ENCODE measurements at regions not wholly inside any gene's neighbourhood (a gene's known extent, or its start where the extent isn't known, plus 50 kb on each side); places are given as distances from the start of the nearest gene placed in this dataset.

DNA sequence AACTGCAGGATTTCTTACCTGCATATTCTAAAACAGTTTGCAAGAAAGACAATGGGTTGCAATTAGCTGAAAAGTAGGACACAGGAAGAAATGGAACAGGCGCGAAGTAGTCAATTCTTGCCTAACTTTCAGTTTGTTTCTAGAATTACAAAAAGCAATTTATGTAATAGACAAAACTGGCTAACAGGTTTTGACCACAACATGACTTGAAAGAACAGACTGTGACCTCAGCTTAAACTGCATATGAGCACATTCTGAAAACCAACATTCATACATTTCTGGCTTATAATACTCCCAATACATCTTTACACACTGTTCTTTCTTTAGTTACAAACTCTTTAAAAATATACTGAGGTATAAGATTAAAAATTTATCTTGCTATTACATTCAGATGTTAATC is 405.9 kb upstream of the B3GALT2 start:
- H3K27ac ChIP-seq (ENCODE audit: low read depth, low read length, poor library complexity, severe bottlenecking), result no peak overlapping the region
- peaks cover 17% of the 10 kb centered on the region for H3K4me1 ChIP-seq (ENCODE audit: insufficient read depth, low read length, poor library complexity, severe bottlenecking)
- H2AFZ ChIP-seq (ENCODE audit: low read length), result no peak overlapping the region
- no peaks in the 10 kb centered on the region for H3K36me3 ChIP-seq (ENCODE audit: insufficient read depth, low read length)
- H3K4me3 ChIP-seq (ENCODE audit: low read depth, low read length, poor library complexity, severe bottlenecking), result no peak overlapping the region
- no TSS peak for BruUV-seq (replicated peaks)
- H3K79me2 ChIP-seq (ENCODE audit: insufficient read depth, low read depth, low read length), result no peaks in the 10 kb centered on the region
- no peaks in the 10 kb centered on the region for H3K9me2 ChIP-seq (ENCODE audit: insufficient read depth, low read length)
- no peak for TF ChIP-seq EZH2phosphoT487 (IDR thresholded peaks at IDR 0.05; ENCODE audit: borderline replicate concordance, low read depth, low read length)
- TF ChIP-seq, protein P1, sequence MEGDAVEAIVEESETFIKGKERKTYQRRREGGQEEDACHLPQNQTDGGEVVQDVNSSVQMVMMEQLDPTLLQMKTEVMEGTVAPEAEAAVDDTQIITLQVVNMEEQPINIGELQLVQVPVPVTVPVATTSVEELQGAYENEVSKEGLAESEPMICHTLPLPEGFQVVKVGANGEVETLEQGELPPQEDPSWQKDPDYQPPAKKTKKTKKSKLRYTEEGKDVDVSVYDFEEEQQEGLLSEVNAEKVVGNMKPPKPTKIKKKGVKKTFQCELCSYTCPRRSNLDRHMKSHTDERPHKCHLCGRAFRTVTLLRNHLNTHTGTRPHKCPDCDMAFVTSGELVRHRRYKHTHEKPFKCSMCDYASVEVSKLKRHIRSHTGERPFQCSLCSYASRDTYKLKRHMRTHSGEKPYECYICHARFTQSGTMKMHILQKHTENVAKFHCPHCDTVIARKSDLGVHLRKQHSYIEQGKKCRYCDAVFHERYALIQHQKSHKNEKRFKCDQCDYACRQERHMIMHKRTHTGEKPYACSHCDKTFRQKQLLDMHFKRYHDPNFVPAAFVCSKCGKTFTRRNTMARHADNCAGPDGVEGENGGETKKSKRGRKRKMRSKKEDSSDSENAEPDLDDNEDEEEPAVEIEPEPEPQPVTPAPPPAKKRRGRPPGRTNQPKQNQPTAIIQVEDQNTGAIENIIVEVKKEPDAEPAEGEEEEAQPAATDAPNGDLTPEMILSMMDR (conservative IDR thresholded peaks at IDR 0.05; ENCODE audit: low read length), result no peak
- no peaks in the 10 kb centered on the region for H4K20me1 ChIP-seq (ENCODE audit: insufficient read depth, low read length)
- CTCF ChIA-PET (ENCODE audit: unreplicated experiment), result no interaction called here
- no peak overlapping the region for H3K4me2 ChIP-seq (ENCODE audit: low read length)
- intact Hi-C loops (cut with micrococcal nuclease; ENCODE audit: unreplicated experiment), result no loop called here
- DNase-seq (ENCODE audit: low spot score), result no peak
- POLR2A ChIA-PET, result interaction anchor here (0.9 to 1.5 kb wide), 3 partner anchors 9 to 143 kb away, joined by 4 to 8 read pairs (median 4); no protein-coding TSS in a partner anchor
- no peaks in the 10 kb centered on the region for H3K9me3 ChIP-seq (ENCODE audit: low read length)

DNA sequence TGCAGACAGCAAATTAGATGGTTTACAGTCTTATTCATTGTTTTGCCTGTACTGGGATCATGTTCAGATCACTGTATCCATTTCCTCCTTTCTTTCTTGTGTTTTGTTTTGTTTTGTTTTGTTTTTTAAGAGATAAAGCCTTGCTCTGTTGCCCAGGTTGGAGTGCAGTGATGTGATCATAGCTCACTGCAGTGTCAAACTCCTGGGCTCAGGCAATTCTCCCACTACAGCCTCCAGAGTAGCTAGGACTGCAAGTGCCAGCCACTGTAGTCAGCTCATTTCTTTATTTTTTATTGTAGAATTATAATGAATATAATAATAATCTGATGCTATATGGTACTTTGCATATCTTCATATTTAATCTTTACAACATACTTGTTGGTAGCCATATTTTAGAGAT is 403.7 kb upstream of the B3GALT2 start:
- ChIA-PET POLR2A (interaction anchor here (0.7 kb wide), 1 partner anchor 171 kb away, joined by 3 read pairs; no protein-coding TSS in a partner anchor), CTCF (ENCODE audit: unreplicated experiment) (no interaction called here)
- Histone ChIP-seq H2AFZ (ENCODE audit: low read length) (no peak overlapping the region), H3K9me2 (ENCODE audit: insufficient read depth, low read length) (no peaks in the 10 kb centered on the region), H3K9me3 (ENCODE audit: low read length) (no peaks in the 10 kb centered on the region), H4K20me1 (ENCODE audit: insufficient read depth, low read length) (no peaks in the 10 kb centered on the region), H3K36me3 (ENCODE audit: insufficient read depth, low read length) (no peaks in the 10 kb centered on the region), H3K4me1 (ENCODE audit: insufficient read depth, low read length, poor library complexity, severe bottlenecking) (peaks cover 17% of the 10 kb centered on the region), H3K4me2 (ENCODE audit: low read length) (no peak overlapping the region), H3K4me3 (ENCODE audit: low read depth, low read length, poor library complexity, severe bottlenecking) (no peak overlapping the region), H3K27ac (ENCODE audit: low read depth, low read length, poor library complexity, severe bottlenecking) (no peak overlapping the region), H3K79me2 (ENCODE audit: insufficient read depth, low read depth, low read length) (no peaks in the 10 kb centered on the region)
- TF ChIP-seq EZH2phosphoT487 (IDR thresholded peaks at IDR 0.05; ENCODE audit: borderline replicate concordance, low read depth, low read length), result no peak
- TF ChIP-seq, protein P1 (conservative IDR thresholded peaks at IDR 0.05; ENCODE audit: low read length), result no peak
- intact Hi-C loops (cut with micrococcal nuclease; ENCODE audit: unreplicated experiment), result no loop called here
- no peak for DNase-seq (ENCODE audit: low spot score)
- BruUV-seq (replicated peaks), result no TSS peak

DNA sequence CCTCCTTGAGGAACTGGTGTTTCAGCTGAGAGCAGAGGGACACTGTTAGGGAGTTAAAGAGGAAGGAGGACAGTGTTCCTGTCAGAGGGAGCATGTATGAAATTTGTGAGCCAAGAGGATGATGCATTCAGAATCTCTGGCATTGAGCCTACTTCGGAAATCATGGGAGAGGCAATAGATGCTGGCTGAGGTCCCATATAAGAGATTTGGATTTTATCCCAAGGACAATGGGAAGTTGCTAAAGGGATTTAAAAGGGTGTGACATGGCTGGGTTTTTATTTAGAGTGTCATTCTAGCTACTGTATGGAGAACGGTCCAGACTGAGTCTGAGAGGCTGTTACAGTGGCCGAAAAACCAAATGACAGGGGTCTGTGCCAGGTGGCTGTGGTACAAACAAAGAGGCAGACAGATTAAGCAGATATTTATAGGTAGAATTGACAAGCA is 403.2 kb upstream of the B3GALT2 start:
- ChIA-PET POLR2A (no interaction called here), CTCF (ENCODE audit: unreplicated experiment) (no interaction called here)
- Histone ChIP-seq H3K79me2 (ENCODE audit: insufficient read depth, low read depth, low read length) (no peaks in the 10 kb centered on the region), H3K4me2 (ENCODE audit: low read length) (no peak overlapping the region), H3K9me2 (ENCODE audit: insufficient read depth, low read length) (no peaks in the 10 kb centered on the region), H3K4me1 (ENCODE audit: insufficient read depth, low read length, poor library complexity, severe bottlenecking) (peaks cover 17% of the 10 kb centered on the region), H3K4me3 (ENCODE audit: low read depth, low read length, poor library complexity, severe bottlenecking) (no peak overlapping the region), H3K27ac (ENCODE audit: low read depth, low read length, poor library complexity, severe bottlenecking) (no peak overlapping the region), H2AFZ (ENCODE audit: low read length) (no peak overlapping the region), H4K20me1 (ENCODE audit: insufficient read depth, low read length) (no peaks in the 10 kb centered on the region), H3K9me3 (ENCODE audit: low read length) (no peaks in the 10 kb centered on the region), H3K36me3 (ENCODE audit: insufficient read depth, low read length) (no peaks in the 10 kb centered on the region)
- DNase-seq (ENCODE audit: low spot score), result no peak
- TF ChIP-seq, protein P1 (conservative IDR thresholded peaks at IDR 0.05; ENCODE audit: low read length), result no peak
- no peak for TF ChIP-seq EZH2phosphoT487 (IDR thresholded peaks at IDR 0.05; ENCODE audit: borderline replicate concordance, low read depth, low read length)
- no TSS peak for BruUV-seq (replicated peaks)
- intact Hi-C loops (cut with micrococcal nuclease; ENCODE audit: unreplicated experiment), result no loop called here
